SK-N-MC (cell line): ENCODE measurements at regions not wholly inside any gene's neighbourhood (a gene's known extent, or its start where the extent isn't known, plus 50 kb on each side); places are given as distances from the start of the nearest gene placed in this dataset.
"Not testable (repeated sequence)": the region's sequence is repeated elsewhere in the genome, so short reads cannot be mapped to it uniquely, and the experiment has no call there.

Experiments
- DNase-seq: peaks from one replicate; pipeline ENCODE4 v3.0.0-alpha.2; 2011; ENCODE audit warnings: low read depth, low spot score
- H3K27ac ChIP-seq: fragments of 200-600 bp; sonication (generic); 2 replicates; pipeline ENCODE4 v1.5.1; 2016; ENCODE audit warnings: mixed run types
- H3K36me3 ChIP-seq: fragments of 200-600 bp; sonication (generic); 2 replicates; pipeline ENCODE4 v1.6.1; 2017; ENCODE audit warnings: antibody characterized with exemption, low read length, mixed read lengths; ENCODE audit not compliant: insufficient read depth
- H3K4me3 ChIP-seq: fragments of 200-600 bp; sonication (generic); 2 replicates; pipeline ENCODE4 v1.5.1; 2016
- H3K9ac ChIP-seq: fragments of 200-600 bp; sonication (generic); 2 replicates; pipeline ENCODE4 v1.8.0; 2017; ENCODE audit warnings: mixed run types, mixed read lengths; ENCODE audit not compliant: insufficient read length
- H3K9me3 ChIP-seq: fragments of 200-600 bp; sonication (generic); 2 replicates; pipeline ENCODE4 v1.6.1; 2017; ENCODE audit warnings: low read depth, mild to moderate bottlenecking, antibody characterized with exemption, low read length, moderate library complexity, mixed read lengths
- EZH2 ChIP-seq: fragments of 200-600 bp; sonication (generic); IDR thresholded peaks from one replicate; pipeline ENCODE4 v1.6.1; 2017; ENCODE audit warnings: antibody characterized with exemption
- FOXP2 ChIP-seq: optimal IDR thresholded peaks from 2 replicates; pipeline ENCODE3; 2011; ENCODE audit warnings: mild to moderate bottlenecking, moderate library complexity; ENCODE audit not compliant: insufficient read depth; ENCODE audit errors: extremely low read length, control extremely low read depth
- POLR2AphosphoS5 ChIP-seq: IDR thresholded peaks from 2 replicates; pipeline ENCODE4 v1.6.1; 2012; ENCODE audit warnings: mild to moderate bottlenecking, low read depth, low read length, borderline replicate concordance

GRCh38 chr11:126133901-126134300 is 71.2 kb upstream of the CDON start:
- H3K4me3 ChIP-seq, result peak overlapping the region; percentile 31
- no peak for DNase-seq
- TF ChIP-seq EZH2 (no peak), FOXP2 (no peak), POLR2AphosphoS5 (no peak)
- no peaks in the 10 kb centered on the region for H3K9me3 ChIP-seq
- peak overlapping the region; percentile 43; the same call in 1 of the 2 replicates for H3K27ac ChIP-seq
- no peaks in the 10 kb centered on the region for H3K36me3 ChIP-seq
- no peak overlapping the region for H3K9ac ChIP-seq

- TF ChIP-seq FOXP2 (no peak), EZH2 (no peak), POLR2AphosphoS5 (no peak)
- H3K4me3 ChIP-seq, result no peak overlapping the region
- DNase-seq, result no peak
- no peaks in the 10 kb centered on the region for H3K36me3 ChIP-seq
- H3K9ac ChIP-seq, result no peak overlapping the region
- no peaks in the 10 kb centered on the region for H3K9me3 ChIP-seq
- no peak overlapping the region for H3K27ac ChIP-seq
These were observed 69.7 kb upstream of the CDON start for GRCh38 chr11:126132319-126132718.

GRCh38 chr11:126130781-126131180 is 68.1 kb upstream of the CDON start:
- not testable (repeated sequence) for H3K36me3 ChIP-seq, H3K27ac ChIP-seq, H3K9ac ChIP-seq, H3K4me3 ChIP-seq, H3K9me3 ChIP-seq, DNase-seq

- no peak for DNase-seq
- H3K4me3 ChIP-seq, result no peak overlapping the region
- TF ChIP-seq FOXP2 (no peak), EZH2 (no peak), POLR2AphosphoS5 (no peak)
- no peaks in the 10 kb centered on the region for H3K9me3 ChIP-seq
- H3K36me3 ChIP-seq, result no peaks in the 10 kb centered on the region
- no peak overlapping the region for H3K9ac ChIP-seq
- H3K27ac ChIP-seq, result no peak overlapping the region
These were observed 67.3 kb upstream of the CDON start for GRCh38 chr11:126129727-126130671.

- no peak for DNase-seq
- H3K9me3 ChIP-seq, result no peaks in the 10 kb centered on the region
- no peak overlapping the region for H3K9ac ChIP-seq
- TF ChIP-seq EZH2 (no peak), POLR2AphosphoS5 (no peak), FOXP2 (no peak)
- no peaks in the 10 kb centered on the region for H3K36me3 ChIP-seq
- H3K4me3 ChIP-seq, result no peak overlapping the region
- no peak overlapping the region for H3K27ac ChIP-seq
These were observed 65.2 kb upstream of the CDON start for GRCh38 chr11:126127898-126128297.

- Histone ChIP-seq H3K4me3 (no peak overlapping the region), H3K9me3 (no peaks in the 10 kb centered on the region), H3K36me3 (no peaks in the 10 kb centered on the region), H3K9ac (peak overlapping the region; percentile 34), H3K27ac (no peak overlapping the region)
- TF ChIP-seq EZH2, result no peak
- DNase-seq, result no peak
These were observed 64.7 kb upstream of the CDON start for GRCh38 chr11:126127284-126127845.

- Histone ChIP-seq H3K36me3 (no peaks in the 10 kb centered on the region), H3K27ac (peak overlapping the region; percentile 71; the same call in 1 of the 2 replicates), H3K9ac (no peak overlapping the region), H3K9me3 (no peaks in the 10 kb centered on the region), H3K4me3 (0 out of 2 replicates have a peak overlapping the region, but pooled peaks have one; percentile 23)
- TF ChIP-seq FOXP2, result no peak
- no peak for TF ChIP-seq EZH2
- no peak for TF ChIP-seq POLR2AphosphoS5
- no peak for DNase-seq
These were observed 61.6 kb upstream of the CDON start for GRCh38 chr11:126124231-126124661.

- Histone ChIP-seq H3K27ac (peak overlapping the region; percentile 71), H3K9me3 (no peaks in the 10 kb centered on the region), H3K36me3 (no peaks in the 10 kb centered on the region), H3K4me3 (0 out of 2 replicates have a peak overlapping the region, but pooled peaks have one; percentile 23), H3K9ac (no peak overlapping the region)
- DNase-seq, result no peak
- TF ChIP-seq POLR2AphosphoS5 (no peak), FOXP2 (no peak)
These were observed 61.0 kb upstream of the CDON start for GRCh38 chr11:126123686-126124085.

GRCh38 chr11:126122863-126123262 is 60.2 kb upstream of the CDON start:
- peak overlapping the region; percentile 71 for H3K27ac ChIP-seq
- no peak for DNase-seq
- H3K9me3 ChIP-seq, result no peaks in the 10 kb centered on the region
- H3K9ac ChIP-seq, result no peak overlapping the region
- TF ChIP-seq POLR2AphosphoS5 (no peak), FOXP2 (no peak), EZH2 (no peak)
- H3K36me3 ChIP-seq, result no peaks in the 10 kb centered on the region
- H3K4me3 ChIP-seq, result 0 out of 2 replicates have a peak overlapping the region, but pooled peaks have one; percentile 6
